Ishikawa (cell line): ENCODE measurements at regions not wholly inside any gene's neighbourhood (a gene's known extent, or its start where the extent isn't known, plus 50 kb on each side); places are given as distances from the start of the nearest gene placed in this dataset.

Source experiments
- CEBPB ChIP-seq: IDR thresholded peaks from 2 replicates; pipeline ENCODE4 v1.6.1; 2012
- CREB1 ChIP-seq: IDR thresholded peaks from 2 replicates; pipeline ENCODE4 v1.6.1; 2012; ENCODE audit warnings: low read depth
- EGR1 ChIP-seq: IDR thresholded peaks from 2 replicates; pipeline ENCODE4 v1.6.1; 2012
- EP300 ChIP-seq: IDR thresholded peaks from 2 replicates; pipeline ENCODE4 v1.6.1; 2012; ENCODE audit warnings: borderline replicate concordance
- FOXM1 ChIP-seq: IDR thresholded peaks from 2 replicates; pipeline ENCODE4 v1.6.1; 2012; ENCODE audit warnings: low read depth, borderline replicate concordance
- NFIC ChIP-seq: IDR thresholded peaks from 2 replicates; pipeline ENCODE4 v1.6.1; 2012
- RAD21 ChIP-seq: IDR thresholded peaks from 2 replicates; pipeline ENCODE4 v1.6.1; 2012; ENCODE audit warnings: low read depth
- TAF1 ChIP-seq: IDR thresholded peaks from 2 replicates; pipeline ENCODE4 v1.6.1; 2012; ENCODE audit warnings: low read depth, mild to moderate bottlenecking
- TCF12 ChIP-seq: IDR thresholded peaks from 2 replicates; pipeline ENCODE4 v1.6.1; 2012; ENCODE audit warnings: low read depth
- TEAD4 ChIP-seq: IDR thresholded peaks from 2 replicates; pipeline ENCODE4 v1.6.1; 2012
- YY1 ChIP-seq: IDR thresholded peaks from 2 replicates; pipeline ENCODE4 v1.6.1; 2012; ENCODE audit warnings: low read depth
- ZBTB7A ChIP-seq: IDR thresholded peaks from 2 replicates; pipeline ENCODE4 v1.6.1; 2012; ENCODE audit warnings: low read depth
- TF ChIP-seq, protein P1 (sequence below): IDR thresholded peaks from 2 replicates; pipeline ENCODE4 v1.6.1; 2012; ENCODE audit warnings: low read depth, mild to moderate bottlenecking
- TF ChIP-seq, protein P2 (sequence below): IDR thresholded peaks from 2 replicates; pipeline ENCODE4 v1.6.1; 2012
- TF ChIP-seq, protein P3 (sequence below): IDR thresholded peaks from 2 replicates; pipeline ENCODE4 v1.6.1; 2012

DNA sequence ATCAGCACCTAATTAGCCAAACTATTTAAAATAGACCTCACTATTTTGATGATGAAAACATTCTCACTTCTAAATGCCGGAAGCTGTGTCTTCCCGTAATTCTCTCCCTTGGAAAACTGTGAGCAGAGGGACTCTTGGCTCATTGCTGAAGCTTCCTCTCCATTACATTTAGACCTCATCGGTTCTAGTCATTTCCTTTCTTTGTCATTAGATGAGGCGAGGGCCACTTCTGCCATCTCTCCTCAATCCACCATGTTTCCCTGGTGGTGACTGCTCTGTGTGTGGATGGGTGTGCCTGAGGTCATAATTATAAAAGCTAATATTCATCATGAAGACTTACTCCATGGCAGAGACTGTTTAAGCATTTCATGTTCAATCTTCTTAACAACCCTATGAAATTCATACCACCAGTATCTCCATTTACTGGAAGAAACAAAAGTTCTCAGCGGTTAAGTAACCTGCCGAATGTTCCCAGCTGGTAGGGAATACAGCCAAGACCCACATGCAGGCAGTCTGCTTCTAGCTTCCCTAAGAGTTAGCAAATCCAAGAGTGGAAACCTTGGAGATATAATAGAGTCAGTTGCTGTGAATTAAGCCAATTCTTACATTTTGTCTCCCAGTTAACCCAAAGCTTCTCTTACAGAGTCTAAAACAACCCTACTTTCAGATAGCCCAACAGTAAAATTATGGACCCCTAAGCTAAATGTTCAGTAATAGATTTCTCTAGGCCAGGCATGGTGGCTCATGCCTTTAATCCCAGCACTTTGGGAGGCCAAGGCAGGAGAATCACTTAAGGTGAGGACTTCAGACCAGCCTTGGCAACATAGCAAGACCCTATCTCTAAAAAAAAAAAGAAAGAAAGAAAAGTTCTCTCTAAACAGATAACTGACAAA, 156.2 kb downstream of the ZBTB18 start:
- TF ChIP-seq FOXM1: no peak
- no peak for TF ChIP-seq NFIC
- TF ChIP-seq EP300: no peak
- no peak for TF ChIP-seq TCF12
- TF ChIP-seq CREB1: no peak
- no peak for TF ChIP-seq TAF1
- TF ChIP-seq TEAD4: no peak
- no peak for TF ChIP-seq EGR1
- no peak for TF ChIP-seq ZBTB7A

DNA sequence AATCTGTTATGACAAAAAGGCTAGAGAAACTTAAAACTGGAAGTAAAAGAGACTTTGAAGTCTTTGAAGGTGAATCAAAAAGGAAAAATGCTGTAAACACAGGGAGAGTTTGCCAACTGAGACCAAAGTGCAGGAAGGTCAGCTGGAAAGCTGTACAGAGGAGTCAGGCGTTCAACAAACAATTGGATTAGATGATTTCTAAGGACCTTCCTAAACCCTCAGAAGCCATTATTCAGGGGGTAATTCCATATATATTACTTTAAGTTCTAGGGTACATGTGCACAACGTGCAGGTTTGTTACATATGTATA, 156.8 kb downstream of the ZBTB18 start:
- TF ChIP-seq EGR1: no peak
- no peak for TF ChIP-seq EP300
- no peak for TF ChIP-seq NFIC
- TF ChIP-seq TEAD4: no peak
- no peak for TF ChIP-seq YY1
- TF ChIP-seq, protein P1, sequence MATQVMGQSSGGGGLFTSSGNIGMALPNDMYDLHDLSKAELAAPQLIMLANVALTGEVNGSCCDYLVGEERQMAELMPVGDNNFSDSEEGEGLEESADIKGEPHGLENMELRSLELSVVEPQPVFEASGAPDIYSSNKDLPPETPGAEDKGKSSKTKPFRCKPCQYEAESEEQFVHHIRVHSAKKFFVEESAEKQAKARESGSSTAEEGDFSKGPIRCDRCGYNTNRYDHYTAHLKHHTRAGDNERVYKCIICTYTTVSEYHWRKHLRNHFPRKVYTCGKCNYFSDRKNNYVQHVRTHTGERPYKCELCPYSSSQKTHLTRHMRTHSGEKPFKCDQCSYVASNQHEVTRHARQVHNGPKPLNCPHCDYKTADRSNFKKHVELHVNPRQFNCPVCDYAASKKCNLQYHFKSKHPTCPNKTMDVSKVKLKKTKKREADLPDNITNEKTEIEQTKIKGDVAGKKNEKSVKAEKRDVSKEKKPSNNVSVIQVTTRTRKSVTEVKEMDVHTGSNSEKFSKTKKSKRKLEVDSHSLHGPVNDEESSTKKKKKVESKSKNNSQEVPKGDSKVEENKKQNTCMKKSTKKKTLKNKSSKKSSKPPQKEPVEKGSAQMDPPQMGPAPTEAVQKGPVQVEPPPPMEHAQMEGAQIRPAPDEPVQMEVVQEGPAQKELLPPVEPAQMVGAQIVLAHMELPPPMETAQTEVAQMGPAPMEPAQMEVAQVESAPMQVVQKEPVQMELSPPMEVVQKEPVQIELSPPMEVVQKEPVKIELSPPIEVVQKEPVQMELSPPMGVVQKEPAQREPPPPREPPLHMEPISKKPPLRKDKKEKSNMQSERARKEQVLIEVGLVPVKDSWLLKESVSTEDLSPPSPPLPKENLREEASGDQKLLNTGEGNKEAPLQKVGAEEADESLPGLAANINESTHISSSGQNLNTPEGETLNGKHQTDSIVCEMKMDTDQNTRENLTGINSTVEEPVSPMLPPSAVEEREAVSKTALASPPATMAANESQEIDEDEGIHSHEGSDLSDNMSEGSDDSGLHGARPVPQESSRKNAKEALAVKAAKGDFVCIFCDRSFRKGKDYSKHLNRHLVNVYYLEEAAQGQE: no peak
- no peak for TF ChIP-seq TAF1
- no peak for TF ChIP-seq CEBPB
- no peak for TF ChIP-seq RAD21
- no peak for TF ChIP-seq FOXM1
- TF ChIP-seq, protein P2, sequence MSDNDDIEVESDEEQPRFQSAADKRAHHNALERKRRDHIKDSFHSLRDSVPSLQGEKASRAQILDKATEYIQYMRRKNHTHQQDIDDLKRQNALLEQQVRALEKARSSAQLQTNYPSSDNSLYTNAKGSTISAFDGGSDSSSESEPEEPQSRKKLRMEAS: no peak
- TF ChIP-seq ZBTB7A: no peak
- no peak for TF ChIP-seq CREB1
- TF ChIP-seq TCF12: no peak
- TF ChIP-seq, protein P3, sequence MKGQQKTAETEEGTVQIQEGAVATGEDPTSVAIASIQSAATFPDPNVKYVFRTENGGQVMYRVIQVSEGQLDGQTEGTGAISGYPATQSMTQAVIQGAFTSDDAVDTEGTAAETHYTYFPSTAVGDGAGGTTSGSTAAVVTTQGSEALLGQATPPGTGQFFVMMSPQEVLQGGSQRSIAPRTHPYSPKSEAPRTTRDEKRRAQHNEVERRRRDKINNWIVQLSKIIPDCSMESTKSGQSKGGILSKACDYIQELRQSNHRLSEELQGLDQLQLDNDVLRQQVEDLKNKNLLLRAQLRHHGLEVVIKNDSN: no peak

DNA sequence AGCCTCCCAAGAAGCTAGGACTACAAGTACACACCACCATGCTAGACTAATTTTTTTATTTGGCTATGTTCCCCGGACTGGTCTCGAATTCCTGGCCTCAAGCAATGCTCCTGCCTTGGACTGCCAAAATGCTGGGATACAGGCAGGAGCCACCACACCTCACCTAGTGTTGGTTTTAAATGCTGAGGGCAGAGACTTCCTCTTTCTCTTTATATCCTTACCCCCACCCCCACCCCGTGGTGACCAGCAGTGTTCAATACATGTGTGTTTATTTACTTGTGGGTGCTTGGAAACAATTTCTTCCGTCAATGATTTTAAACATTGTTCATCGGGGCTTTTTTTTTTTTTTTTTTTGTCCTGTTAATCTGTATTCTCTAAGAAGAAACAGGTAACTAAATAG, 158.9 kb downstream of the ZBTB18 start:
- no peak for TF ChIP-seq FOXM1
- TF ChIP-seq CREB1: no peak
- no peak for TF ChIP-seq CEBPB
- no peak for TF ChIP-seq YY1
- TF ChIP-seq RAD21: no peak
- TF ChIP-seq, protein P3: no peak
- TF ChIP-seq, protein P2: no peak
- no peak for TF ChIP-seq ZBTB7A
- TF ChIP-seq EGR1: no peak
- TF ChIP-seq EP300: no peak
- no peak for TF ChIP-seq NFIC
- TF ChIP-seq TAF1: no peak
- TF ChIP-seq TEAD4: no peak
- no peak for TF ChIP-seq TCF12
- TF ChIP-seq, protein P1: no peak

DNA sequence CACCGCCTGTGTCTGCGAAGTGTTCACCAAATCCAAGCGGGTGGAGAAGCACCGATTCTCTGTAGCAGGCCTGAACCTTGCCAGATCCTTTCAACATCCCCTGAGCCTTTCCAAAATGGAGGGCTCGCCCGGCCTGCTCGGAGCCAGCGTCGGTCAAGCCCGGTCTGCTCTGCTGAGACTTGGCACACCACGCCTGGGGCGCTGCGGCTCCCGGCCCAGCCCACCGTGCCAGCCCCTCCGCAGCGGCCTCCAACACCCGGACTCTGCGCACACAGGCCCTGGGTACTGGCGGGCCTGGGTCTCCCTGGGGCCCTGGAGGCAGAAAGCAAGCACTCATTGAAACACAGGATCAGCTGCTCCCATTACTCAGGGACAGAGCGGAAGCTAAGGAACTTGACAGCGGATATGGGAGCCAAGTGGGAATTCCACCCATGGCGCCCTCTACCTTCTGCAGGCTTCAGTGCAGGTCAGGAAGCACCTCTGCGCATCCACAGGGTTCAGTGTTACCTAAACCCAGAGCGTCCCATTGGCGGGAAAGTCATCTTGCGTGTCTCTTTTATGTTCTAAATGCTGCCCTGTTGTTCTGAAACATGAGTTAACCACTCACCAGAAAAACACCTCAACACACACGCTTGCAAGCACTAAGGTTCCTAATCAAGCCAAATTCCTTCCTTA, 159.9 kb downstream of the ZBTB18 start:
- TF ChIP-seq ZBTB7A: no peak
- TF ChIP-seq RAD21: no peak; the same call in 1 of the 2 replicates
- TF ChIP-seq FOXM1: no peak
- no peak for TF ChIP-seq EGR1
- TF ChIP-seq, protein P2: no peak
- TF ChIP-seq TEAD4: no peak
- TF ChIP-seq CEBPB: no peak
- no peak for TF ChIP-seq EP300
- no peak for TF ChIP-seq NFIC
- no peak for TF ChIP-seq TCF12

DNA sequence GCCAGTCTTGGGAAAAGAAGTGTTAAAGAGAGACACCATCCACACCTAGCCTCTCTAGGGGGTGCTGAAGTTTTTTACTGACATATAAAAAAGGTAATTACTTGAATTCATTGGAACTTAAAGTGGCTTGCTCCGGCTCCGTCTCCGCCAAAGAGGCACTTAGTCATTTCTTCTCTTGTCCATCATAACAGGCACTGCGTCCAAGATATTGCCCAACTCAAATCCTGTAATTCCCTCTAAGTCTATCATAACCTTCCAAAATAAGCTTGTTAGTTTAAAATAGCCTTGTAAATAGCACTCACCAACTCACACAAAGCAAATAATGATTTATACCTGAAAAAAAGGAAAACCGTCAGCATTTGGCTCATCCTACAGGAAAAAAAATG, 160.5 kb downstream of the ZBTB18 start:
- no peak for TF ChIP-seq TAF1
- no peak for TF ChIP-seq ZBTB7A
- no peak for TF ChIP-seq EGR1
- no peak for TF ChIP-seq RAD21
- no peak for TF ChIP-seq NFIC
- no peak for TF ChIP-seq TEAD4
- TF ChIP-seq CEBPB: no peak
- TF ChIP-seq, protein P1: no peak
- TF ChIP-seq YY1: no peak
- TF ChIP-seq TCF12: no peak
- TF ChIP-seq CREB1: no peak
